GM19043 (cell line): ENCODE measurements at regions not wholly inside any gene's neighbourhood (a gene's known extent, or its start where the extent isn't known, plus 50 kb on each side); places are given as distances from the start of the nearest gene placed in this dataset.
"Not testable (repeated sequence)": the region's sequence is repeated elsewhere in the genome, so short reads cannot be mapped to it uniquely, and the experiment has no call there.

Experiments used
- ATAC-seq: cut with Tn5 transposase; IDR thresholded peaks from one replicate; pipeline ENCODE4 v1.9.1; 2021; ENCODE audit warnings: low read depth; ENCODE audit not compliant: unreplicated experiment

GRCh38 chrX:121832446-121832845, 785.0 kb downstream of the GLUD2 start:
- no peak for ATAC-seq

GRCh38 chrX:121836000-121836399, 788.6 kb downstream of the GLUD2 start:
- no peak for ATAC-seq

DNA sequence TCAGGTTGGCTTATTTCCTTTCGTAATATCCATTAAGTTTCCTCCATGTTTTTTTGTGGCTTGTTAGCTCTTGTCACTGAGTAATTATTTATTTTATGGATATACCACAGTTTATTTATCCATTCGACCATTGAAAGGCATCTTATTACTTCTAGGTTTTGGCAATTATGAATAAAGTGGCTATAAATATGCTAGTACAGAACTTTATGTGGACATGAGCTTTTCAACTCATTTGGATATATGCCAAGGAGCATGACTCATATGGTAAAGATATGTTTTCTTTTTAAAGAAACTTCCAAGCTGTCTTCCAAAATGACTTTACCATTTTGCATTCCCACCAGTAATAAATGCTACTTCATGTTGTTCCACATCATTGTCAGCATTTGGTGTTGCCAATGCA, 803.6 kb downstream of the GLUD2 start:
- ATAC-seq: no peak

DNA sequence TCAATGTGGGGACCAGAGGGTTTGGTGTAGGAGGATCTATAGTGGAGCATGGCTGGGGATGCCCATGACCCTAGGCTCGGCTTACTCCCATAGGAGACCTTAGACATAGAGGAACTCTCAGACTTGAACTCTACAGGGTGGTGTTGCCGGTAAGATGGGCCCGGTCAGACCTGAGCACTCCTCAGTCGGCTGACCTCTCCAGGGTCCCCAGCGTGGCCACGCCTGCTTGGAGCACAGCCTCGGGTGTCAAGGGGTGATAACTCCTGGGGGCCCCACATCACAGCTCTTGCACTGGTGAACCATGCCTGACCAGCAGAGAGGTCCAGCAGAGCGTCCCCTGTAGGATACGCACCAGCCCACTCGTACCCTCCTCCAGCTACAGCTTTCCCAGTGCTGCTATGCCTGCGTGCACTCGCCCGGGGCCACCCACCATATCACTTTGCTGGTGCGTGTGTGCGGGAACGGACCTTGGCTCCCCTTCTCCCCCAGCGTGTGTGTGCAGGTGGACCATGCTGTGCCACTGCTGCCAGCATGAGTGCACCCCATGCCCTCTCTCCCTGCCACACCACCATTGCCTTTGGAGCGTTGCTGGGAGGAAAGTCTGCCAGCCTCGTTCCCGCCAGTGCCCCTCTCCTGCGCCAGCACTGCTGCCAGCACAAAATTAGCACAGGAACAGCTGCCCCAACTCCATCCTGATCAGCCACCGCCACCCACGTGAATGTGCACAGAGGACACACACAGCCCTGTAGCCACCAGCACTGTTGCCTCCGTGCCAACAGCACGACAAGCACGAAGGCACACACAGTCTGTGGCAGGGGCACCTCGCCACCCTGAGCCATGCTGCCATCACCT, 806.6 kb downstream of the GLUD2 start:
- ATAC-seq: no peak

- ATAC-seq: no peak
Measured at GRCh38 chrX:121854614-121854911, 807.2 kb downstream of the GLUD2 start.

DNA sequence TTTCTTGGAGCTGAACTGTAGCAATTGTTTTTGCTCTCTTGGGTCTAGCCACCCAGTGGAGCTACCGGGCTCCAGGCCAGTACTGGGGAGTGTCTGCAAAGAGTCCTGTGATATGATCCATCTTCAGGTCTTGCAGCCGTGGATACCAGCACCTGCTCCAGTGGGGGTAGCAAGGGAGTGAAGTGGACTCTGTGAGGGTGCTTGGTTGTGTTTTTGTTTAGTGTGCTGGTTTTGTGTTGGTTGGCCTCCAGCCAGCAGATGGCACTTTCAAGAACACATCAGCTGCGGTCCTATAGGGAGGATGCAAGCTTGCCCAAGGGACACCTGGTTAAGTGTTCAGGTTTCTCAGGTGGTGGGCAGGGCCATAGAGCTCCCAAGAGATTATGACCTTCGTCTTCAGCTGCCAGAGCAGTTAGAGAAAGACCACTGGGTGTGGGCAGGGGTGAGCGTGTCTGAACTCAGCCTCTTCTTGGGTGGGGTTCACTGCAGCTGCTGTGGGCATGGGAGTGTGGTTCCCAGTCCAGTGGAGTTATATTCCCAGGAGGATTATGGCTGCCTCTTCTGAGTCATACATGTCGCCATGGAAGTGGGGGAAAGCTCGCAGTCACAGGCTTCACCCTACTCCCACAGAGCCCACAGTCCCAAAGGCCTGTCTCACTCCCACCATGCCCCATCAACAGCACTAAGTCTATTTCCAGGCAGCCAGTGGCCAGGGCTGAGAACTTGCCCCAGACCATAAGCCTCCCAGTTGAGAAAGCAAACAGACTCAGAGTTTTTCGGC, 811.6 kb downstream of the GLUD2 start:
- ATAC-seq: no peak

GRCh38 chrX:121863976-121864375, 816.6 kb downstream of the GLUD2 start:
- ATAC-seq: no peak

DNA sequence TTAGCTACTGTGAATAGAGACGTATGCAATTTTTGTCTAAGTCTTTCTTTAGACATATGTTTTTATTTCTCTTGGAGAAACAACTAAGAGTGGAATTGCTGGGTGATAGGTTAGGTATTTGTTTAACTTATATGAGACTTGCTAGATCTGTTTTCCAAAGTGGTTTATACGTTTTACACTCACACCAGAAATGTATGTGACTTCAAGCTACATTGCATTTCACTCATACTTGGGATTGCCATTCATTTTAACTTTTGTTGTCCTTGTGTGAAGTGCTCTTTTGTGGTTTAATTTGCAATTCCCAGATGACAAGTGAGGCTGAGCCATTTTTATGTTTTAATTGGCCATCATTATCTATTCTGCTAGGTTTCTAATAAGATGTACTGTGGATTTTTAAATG, 817.2 kb downstream of the GLUD2 start:
- no peak for ATAC-seq

DNA sequence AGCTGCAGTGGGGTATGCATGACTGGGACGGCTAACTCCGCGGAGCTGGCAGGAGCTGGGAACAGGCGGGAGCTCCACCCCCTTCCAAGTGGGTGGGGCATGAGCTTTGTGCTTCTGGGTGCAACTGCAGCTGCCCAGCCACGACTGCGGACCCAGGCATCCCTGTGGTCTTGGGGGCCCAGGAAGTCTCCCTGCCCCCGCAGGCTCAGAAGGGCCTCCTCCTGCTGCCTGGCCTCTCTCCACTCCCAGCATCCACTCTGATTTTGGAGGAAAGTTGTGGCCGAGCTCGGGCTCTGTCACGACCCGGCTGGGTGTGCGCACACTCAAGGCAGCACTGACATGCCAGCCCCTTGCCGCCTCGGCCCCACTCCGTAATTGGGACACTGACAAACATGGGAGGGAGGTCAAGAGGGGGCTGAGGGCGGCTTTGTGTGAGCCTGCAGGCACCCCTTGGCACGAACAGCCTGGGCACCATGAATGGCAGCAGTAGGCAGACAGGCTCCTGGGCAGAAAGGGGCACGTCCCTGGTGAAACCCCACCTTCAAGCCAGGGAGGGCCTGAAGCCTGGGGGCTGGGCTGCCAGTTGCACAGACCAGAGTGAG, 822.6 kb downstream of the GLUD2 start:
- ATAC-seq: no peak

- no peak for ATAC-seq
Measured at GRCh38 chrX:121871122-121871521, 823.7 kb downstream of the GLUD2 start.

DNA sequence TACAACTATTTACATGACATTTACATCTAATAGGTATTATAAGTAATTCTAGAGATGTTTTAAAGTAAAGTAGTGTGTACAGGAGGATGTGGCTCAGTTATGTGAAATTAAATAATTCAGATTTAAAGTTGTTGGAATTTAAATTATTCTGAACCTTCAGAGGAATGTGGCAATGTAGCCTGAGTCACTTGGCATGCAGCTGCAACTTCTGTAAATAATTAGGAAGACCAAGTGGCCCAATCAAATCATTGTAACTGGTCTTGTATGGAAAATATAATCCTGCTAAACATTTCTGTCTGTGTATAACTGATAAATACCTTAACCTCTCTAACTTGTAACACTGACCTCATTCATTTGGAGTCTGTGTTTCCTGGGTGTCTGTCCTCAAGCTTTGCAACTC, 828.9 kb downstream of the GLUD2 start:
- ATAC-seq: no peak

DNA sequence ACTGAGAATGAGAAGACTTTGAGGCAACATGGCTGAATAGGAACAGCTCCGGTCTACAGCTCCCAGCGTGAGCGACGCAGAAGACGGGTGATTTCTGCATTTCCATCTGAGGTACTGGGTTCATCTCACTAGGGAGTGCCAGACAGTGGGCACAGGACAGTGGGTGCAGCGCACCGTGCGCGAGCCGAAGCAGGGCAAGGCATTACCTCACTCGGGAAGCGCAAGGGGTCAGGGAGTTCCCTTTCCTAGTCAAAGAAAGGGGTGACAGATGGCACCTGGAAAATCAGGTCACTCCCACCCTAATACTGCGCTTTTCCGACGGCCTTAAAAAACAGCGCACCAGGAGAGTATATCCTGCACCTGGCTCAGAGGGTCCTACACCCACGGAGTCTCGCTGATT, 829.9 kb downstream of the GLUD2 start:
- ATAC-seq: not testable (repeated sequence)

GRCh38 chrX:121886557-121886956, 839.1 kb downstream of the GLUD2 start:
- ATAC-seq: no peak

GRCh38 chrX:121894756-121895155, 847.3 kb downstream of the GLUD2 start:
- no peak for ATAC-seq

DNA sequence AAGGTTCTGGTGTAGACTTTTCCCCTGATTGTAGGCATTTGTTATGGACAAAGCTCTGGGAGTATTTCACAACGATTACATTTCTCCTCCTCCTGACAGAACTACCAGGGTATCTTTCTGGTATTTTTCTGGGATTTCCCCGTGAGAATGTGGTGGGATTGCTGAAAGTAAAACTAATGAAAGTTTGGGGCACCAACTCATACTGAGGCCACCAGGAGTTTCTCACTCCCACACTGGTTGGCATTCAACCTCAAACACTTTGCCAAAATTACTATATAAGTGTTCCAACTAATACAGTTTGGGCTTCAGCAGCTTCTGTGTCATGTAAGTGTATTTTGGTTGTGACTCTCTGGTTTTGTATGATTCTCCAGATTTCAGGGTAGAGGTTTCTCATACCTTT, 855.1 kb downstream of the GLUD2 start:
- ATAC-seq: no peak

DNA sequence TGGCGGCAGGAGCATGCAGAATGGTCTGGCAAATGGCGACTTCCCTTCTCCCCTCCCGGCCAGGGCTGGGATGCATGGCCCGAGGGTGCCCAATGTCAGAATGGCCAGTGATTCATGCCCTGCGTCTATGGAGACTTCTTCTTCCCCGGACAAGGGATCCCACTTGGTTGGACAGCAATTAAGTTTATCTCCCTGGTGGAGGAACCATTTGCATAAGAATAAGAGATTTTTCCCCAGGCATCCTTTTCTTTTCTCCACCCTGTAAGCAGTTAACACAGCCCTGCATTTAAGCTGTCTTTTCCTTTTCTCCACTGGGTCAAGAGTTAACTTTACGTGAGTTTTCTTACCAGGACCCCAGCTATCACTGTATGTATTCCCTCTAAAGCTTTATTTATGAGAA, 856.6 kb downstream of the GLUD2 start:
- ATAC-seq: no peak

- no peak for ATAC-seq
Measured at GRCh38 chrX:121921258-121921657, 873.8 kb downstream of the GLUD2 start.

- no peak for ATAC-seq
Measured at GRCh38 chrX:121931567-121931966, 884.2 kb downstream of the GLUD2 start.

- no peak for ATAC-seq
Measured at GRCh38 chrX:121932688-121933087, 885.3 kb downstream of the GLUD2 start.

GRCh38 chrX:121949041-121949760, 901.8 kb downstream of the GLUD2 start:
- no peak for ATAC-seq

- no peak for ATAC-seq
Measured at GRCh38 chrX:121958886-121959285, 911.5 kb downstream of the GLUD2 start.
